SU-DHL-6 (cell line): ENCODE measurements at regions not wholly inside any gene's neighbourhood (a gene's known extent, or its start where the extent isn't known, plus 50 kb on each side); places are given as distances from the start of the nearest gene placed in this dataset.

Experiments used
- H2AFZ ChIP-seq: fragments of 200-600 bp; sonication (generic); 2 replicates; pipeline ENCODE4 v1.6.1; 2014; ENCODE audit warnings: low read depth, mild to moderate bottlenecking, moderate library complexity, mixed read lengths, antibody characterized with exemption, low read length; ENCODE audit not compliant: severe bottlenecking
- H3F3A ChIP-seq: fragments of 200-600 bp; shearing (Covaris generic); 2 replicates; pipeline ENCODE4 v1.6.0; 2016; ENCODE audit warnings: antibody characterized with exemption, mild to moderate bottlenecking; ENCODE audit not compliant: insufficient read depth
- H3K27ac ChIP-seq: fragments of 200-600 bp; sonication (generic); 2 replicates; pipeline ENCODE4 v1.5.1; 2016; ENCODE audit warnings: low read depth, mild to moderate bottlenecking, low read length, moderate library complexity, mixed read lengths
- H3K27me3 ChIP-seq: fragments of 200-600 bp; sonication (generic), shearing (Covaris generic); 2 replicates; pipeline ENCODE4 v1.6.0; 2014; ENCODE audit warnings: mild to moderate bottlenecking, low read length
- H3K36me3 ChIP-seq: fragments of 200-600 bp; sonication (generic); 2 replicates; pipeline ENCODE4 v1.6.1; 2014; ENCODE audit warnings: mild to moderate bottlenecking, low read length, mixed read lengths
- H3K4me2 ChIP-seq: fragments of 300-600, 200-600 bp; shearing (Covaris generic), sonication (generic); 2 replicates; pipeline ENCODE4 v1.6.0; 2014; ENCODE audit warnings: low read length, low read depth, mild to moderate bottlenecking; ENCODE audit not compliant: poor library complexity, severe bottlenecking
- H3K4me3 ChIP-seq: fragments of 200-600 bp; sonication (generic); 2 replicates; pipeline ENCODE4 v1.5.1; 2014; ENCODE audit warnings: antibody characterized with exemption, low read length, mild to moderate bottlenecking, mixed read lengths; ENCODE audit not compliant: insufficient read depth, poor library complexity, severe bottlenecking
- H3K79me2 ChIP-seq: fragments of 200-600 bp; sonication (generic); 2 replicates; pipeline ENCODE4 v1.6.1; 2014; ENCODE audit warnings: mild to moderate bottlenecking, low read length, moderate library complexity; ENCODE audit not compliant: insufficient read depth
- H3K9ac ChIP-seq: fragments of 200-600 bp; sonication (generic); 2 replicates; pipeline ENCODE4 v1.7.0; 2014; ENCODE audit warnings: mild to moderate bottlenecking, low read length
- H3K9me2 ChIP-seq: fragments of 200-600 bp; sonication (generic); replicated peaks from 2 replicates; pipeline ENCODE4 v1.6.1; 2014; ENCODE audit warnings: low read length; ENCODE audit not compliant: insufficient read depth
- H3K9me3 ChIP-seq: fragments of 200-600 bp; sonication (generic); 2 replicates; pipeline ENCODE4 v1.6.1; 2014; ENCODE audit warnings: low read length, mixed read lengths; ENCODE audit not compliant: insufficient read depth
- H4K20me1 ChIP-seq: fragments of 200-600 bp; sonication (generic); 2 replicates; pipeline ENCODE4 v1.6.1; 2014; ENCODE audit warnings: low read depth, mild to moderate bottlenecking, antibody characterized with exemption, low read length, moderate library complexity, mixed read lengths
- EZH2phosphoT487 ChIP-seq: fragments of 200-600 bp; sonication (generic), shearing (Covaris generic); conservative IDR thresholded peaks from 2 replicates; pipeline ENCODE4 v1.6.1; 2018; ENCODE audit warnings: mild to moderate bottlenecking, antibody characterized with exemption, low read length, moderate library complexity, mixed read lengths
- TF ChIP-seq, protein P1 (sequence below): fragments of 200-600 bp; sonication (generic); IDR thresholded peaks from one replicate; pipeline ENCODE4 v1.5.1; 2017; ENCODE audit warnings: antibody characterized with exemption, mild to moderate bottlenecking, low read length, moderate library complexity; ENCODE audit not compliant: insufficient read depth, poor library complexity, severe bottlenecking

DNA sequence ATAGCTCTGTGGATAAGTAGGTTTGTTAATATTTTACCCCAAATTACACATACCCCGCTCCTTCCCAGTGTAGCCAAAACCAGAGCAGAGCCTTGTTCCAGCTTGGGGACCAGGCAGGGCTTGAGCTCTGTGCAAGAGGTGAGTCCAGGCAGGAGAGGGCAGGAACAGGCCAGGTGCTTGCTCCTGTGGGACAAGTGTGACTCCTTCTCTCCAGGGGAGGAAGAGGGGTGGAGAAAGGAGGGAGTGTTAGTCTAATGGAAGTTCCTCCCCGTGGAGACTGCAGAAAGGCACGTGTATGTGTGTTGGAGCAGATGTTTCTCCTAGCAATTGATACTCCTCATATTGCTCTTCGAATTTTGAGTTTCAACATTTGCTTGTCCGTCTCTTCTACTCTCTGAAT is 201.0 kb downstream of the FGF9 start:
- Histone ChIP-seq H3K9me2 (no peaks in the 10 kb centered on the region), H2AFZ (no peak overlapping the region), H3K27me3 (no peaks in the 10 kb centered on the region), H3K9ac (no peak overlapping the region), H3K79me2 (no peaks in the 10 kb centered on the region), H3F3A (no peaks in the 10 kb centered on the region), H4K20me1 (no peaks in the 10 kb centered on the region), H3K9me3 (no peaks in the 10 kb centered on the region), H3K4me3 (no peak overlapping the region), H3K27ac (no peak overlapping the region), H3K4me2 (no peak overlapping the region), H3K36me3 (no peaks in the 10 kb centered on the region)
- TF ChIP-seq, protein P1, sequence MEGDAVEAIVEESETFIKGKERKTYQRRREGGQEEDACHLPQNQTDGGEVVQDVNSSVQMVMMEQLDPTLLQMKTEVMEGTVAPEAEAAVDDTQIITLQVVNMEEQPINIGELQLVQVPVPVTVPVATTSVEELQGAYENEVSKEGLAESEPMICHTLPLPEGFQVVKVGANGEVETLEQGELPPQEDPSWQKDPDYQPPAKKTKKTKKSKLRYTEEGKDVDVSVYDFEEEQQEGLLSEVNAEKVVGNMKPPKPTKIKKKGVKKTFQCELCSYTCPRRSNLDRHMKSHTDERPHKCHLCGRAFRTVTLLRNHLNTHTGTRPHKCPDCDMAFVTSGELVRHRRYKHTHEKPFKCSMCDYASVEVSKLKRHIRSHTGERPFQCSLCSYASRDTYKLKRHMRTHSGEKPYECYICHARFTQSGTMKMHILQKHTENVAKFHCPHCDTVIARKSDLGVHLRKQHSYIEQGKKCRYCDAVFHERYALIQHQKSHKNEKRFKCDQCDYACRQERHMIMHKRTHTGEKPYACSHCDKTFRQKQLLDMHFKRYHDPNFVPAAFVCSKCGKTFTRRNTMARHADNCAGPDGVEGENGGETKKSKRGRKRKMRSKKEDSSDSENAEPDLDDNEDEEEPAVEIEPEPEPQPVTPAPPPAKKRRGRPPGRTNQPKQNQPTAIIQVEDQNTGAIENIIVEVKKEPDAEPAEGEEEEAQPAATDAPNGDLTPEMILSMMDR: no peak
- TF ChIP-seq EZH2phosphoT487: no peak

DNA sequence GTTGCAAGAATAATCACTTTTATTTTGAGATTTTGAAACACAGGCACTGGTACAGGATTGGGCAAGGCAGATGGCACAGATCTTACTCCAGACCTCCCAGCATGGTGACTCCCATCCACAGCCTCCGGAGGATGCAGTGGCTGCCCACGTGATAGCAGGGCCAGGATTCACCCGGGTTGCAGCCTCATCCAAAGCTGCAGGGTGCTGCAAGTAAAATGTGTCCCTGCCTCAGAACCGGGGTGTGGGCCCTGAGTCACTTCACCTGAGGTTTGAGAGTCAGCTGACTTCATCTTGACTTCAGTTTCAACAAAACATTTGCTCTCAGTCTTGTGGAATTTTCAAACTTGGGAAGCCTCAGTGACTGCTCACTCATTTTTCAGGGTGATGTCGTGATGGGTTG is 201.9 kb downstream of the FGF9 start:
- Histone ChIP-seq H3K9me2 (no peaks in the 10 kb centered on the region), H4K20me1 (no peaks in the 10 kb centered on the region), H3K27ac (no peak overlapping the region), H3K9me3 (no peaks in the 10 kb centered on the region), H3K4me2 (no peak overlapping the region), H3F3A (no peaks in the 10 kb centered on the region), H3K79me2 (no peaks in the 10 kb centered on the region), H2AFZ (no peak overlapping the region), H3K27me3 (no peaks in the 10 kb centered on the region), H3K4me3 (no peak overlapping the region), H3K36me3 (no peaks in the 10 kb centered on the region), H3K9ac (no peak overlapping the region)
- no peak for TF ChIP-seq EZH2phosphoT487
- TF ChIP-seq, protein P1: no peak

DNA sequence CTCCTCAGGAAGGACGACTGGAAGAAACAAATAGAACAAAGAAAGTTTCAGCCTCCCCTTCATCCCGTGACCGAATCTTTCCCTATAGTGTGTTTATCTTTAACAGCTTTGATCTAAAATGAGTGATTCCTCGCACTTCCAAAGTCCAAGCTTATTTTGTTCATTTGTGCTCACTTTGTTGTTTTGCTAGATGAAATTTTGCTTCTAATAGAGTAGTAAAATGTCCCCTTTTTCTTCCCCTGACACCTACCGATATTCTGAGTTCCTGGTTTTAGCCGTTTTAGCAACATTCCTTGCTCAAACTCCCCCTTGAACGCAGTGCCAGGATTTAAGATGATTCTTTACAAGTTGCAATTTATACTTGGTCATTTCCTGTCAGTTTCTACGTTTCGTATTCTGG is 204.2 kb downstream of the FGF9 start:
- H3K36me3 ChIP-seq: no peaks in the 10 kb centered on the region
- H2AFZ ChIP-seq: no peak overlapping the region
- H3K4me2 ChIP-seq: no peak overlapping the region
- H3K79me2 ChIP-seq: no peaks in the 10 kb centered on the region
- no peaks in the 10 kb centered on the region for H4K20me1 ChIP-seq
- H3K9me2 ChIP-seq: no peaks in the 10 kb centered on the region; the same call in 1 of the 2 replicates
- TF ChIP-seq, protein P1: no peak
- TF ChIP-seq EZH2phosphoT487: no peak
- H3K27ac ChIP-seq: no peak overlapping the region
- no peaks in the 10 kb centered on the region for H3K9me3 ChIP-seq
- H3K9ac ChIP-seq: no peak overlapping the region
- H3K4me3 ChIP-seq: no peak overlapping the region
- H3F3A ChIP-seq: no peaks in the 10 kb centered on the region
- no peaks in the 10 kb centered on the region for H3K27me3 ChIP-seq
